ENCODE measurements at regions not wholly inside any gene's neighbourhood (a gene's known extent, or its start where the extent isn't known, plus 50 kb on each side); places are given as distances from the start of the nearest gene placed in this dataset.

DNA sequence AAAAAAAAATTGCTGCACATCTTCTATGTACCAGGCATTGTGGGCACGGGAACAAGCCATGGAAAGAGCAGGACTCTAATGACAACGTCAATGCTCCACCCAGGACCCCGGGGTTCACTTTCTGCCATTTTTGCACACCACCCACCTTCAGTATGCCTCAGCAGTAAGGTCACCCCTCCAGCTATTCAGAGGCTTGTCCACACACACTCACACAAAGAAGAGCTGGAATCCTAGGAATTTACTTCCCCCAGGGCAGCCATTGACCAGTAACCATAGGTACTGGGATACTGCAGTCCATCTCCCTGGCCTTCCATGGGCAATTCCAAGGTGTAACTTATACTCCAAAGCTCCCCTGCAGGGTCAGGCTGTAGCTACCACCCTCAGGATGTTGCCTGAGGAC is 170.8 kb downstream of the SUCLG1 start:
- TF ChIP-seq, protein P1, sequence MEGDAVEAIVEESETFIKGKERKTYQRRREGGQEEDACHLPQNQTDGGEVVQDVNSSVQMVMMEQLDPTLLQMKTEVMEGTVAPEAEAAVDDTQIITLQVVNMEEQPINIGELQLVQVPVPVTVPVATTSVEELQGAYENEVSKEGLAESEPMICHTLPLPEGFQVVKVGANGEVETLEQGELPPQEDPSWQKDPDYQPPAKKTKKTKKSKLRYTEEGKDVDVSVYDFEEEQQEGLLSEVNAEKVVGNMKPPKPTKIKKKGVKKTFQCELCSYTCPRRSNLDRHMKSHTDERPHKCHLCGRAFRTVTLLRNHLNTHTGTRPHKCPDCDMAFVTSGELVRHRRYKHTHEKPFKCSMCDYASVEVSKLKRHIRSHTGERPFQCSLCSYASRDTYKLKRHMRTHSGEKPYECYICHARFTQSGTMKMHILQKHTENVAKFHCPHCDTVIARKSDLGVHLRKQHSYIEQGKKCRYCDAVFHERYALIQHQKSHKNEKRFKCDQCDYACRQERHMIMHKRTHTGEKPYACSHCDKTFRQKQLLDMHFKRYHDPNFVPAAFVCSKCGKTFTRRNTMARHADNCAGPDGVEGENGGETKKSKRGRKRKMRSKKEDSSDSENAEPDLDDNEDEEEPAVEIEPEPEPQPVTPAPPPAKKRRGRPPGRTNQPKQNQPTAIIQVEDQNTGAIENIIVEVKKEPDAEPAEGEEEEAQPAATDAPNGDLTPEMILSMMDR (conservative IDR thresholded peaks at IDR 0.05), result no peak
- H3K27ac ChIP-seq, result no peak overlapping the region

GRCh38 chr2:84286878-84287277 is 172.2 kb downstream of the SUCLG1 start:
- TF ChIP-seq, protein P1 (conservative IDR thresholded peaks at IDR 0.05), result no peak
- H3K27ac ChIP-seq, result no peak overlapping the region

DNA sequence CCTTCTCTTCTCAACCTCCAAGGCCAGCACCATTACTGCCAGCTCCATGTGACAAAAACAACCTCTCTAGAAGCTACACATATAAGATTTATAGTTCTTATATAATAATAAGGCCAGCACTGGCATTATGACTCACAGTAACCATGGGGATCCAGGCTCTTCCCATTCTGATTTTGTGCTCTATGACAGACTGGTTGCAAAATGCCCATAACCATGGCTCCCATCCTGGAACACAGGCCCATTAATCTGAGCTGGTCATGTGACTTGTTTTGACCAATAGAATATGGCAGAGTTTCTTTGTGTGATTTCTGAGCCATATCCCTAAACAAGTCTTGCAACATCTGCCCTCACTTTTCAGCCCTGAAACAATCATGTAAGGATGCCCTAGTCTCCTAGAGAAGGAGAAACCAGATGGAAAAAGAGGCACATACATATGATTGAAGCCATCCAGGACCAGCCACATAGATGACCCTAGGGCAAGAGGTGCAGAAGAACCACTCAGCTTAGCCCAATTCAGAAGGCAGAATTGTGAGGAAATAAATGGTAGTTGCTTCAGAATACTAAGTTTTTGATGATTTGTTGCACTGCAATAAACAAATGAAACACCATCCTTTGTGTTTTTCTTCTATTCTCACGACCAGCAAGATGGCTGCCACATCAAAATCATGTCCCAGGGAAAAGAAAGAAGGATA is 173.9 kb downstream of the SUCLG1 start:
- TF ChIP-seq, protein P1 (conservative IDR thresholded peaks at IDR 0.05), result no peak
- no peak overlapping the region for H3K27ac ChIP-seq

GRCh38 chr2:84283506-84283905 is 175.6 kb downstream of the SUCLG1 start:
- H3K27ac ChIP-seq, result no peak overlapping the region
- TF ChIP-seq, protein P1 (conservative IDR thresholded peaks at IDR 0.05), result no peak

GRCh38 chr2:84281510-84281909 is 177.6 kb downstream of the SUCLG1 start:
- TF ChIP-seq, protein P1 (conservative IDR thresholded peaks at IDR 0.05), result no peak
- H3K27ac ChIP-seq, result no peak overlapping the region

DNA sequence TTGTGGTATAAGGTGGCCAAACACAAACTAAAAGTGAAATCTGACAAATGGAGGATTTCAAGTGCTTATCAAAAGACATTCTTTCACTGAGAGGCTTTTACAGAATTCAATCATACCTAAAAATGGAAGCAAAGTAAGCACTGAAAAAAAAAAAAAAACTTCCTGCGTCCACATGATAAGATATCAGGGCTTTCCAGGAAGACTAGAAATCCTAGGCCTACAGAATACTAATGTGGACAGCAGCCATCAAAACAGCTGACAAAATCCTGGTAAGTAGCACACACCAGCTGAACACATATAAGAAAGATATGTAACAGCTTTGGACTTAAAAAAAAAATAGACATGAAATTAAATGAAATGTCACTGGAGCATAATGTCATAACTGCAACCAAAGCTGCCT is 178.2 kb downstream of the SUCLG1 start:
- no peak overlapping the region for H3K27ac ChIP-seq
- TF ChIP-seq, protein P1 (conservative IDR thresholded peaks at IDR 0.05), result no peak

- no peak overlapping the region for H3K27ac ChIP-seq
- TF ChIP-seq, protein P1 (conservative IDR thresholded peaks at IDR 0.05), result no peak
Observed at GRCh38 chr2:84278386-84278785, 180.7 kb downstream of the SUCLG1 start.

All from VCaP (cell line).